ENCODE measurements at regions not wholly inside any gene's neighbourhood (a gene's known extent, or its start where the extent isn't known, plus 50 kb on each side); places are given as distances from the start of the nearest gene placed in this dataset.

DNA sequence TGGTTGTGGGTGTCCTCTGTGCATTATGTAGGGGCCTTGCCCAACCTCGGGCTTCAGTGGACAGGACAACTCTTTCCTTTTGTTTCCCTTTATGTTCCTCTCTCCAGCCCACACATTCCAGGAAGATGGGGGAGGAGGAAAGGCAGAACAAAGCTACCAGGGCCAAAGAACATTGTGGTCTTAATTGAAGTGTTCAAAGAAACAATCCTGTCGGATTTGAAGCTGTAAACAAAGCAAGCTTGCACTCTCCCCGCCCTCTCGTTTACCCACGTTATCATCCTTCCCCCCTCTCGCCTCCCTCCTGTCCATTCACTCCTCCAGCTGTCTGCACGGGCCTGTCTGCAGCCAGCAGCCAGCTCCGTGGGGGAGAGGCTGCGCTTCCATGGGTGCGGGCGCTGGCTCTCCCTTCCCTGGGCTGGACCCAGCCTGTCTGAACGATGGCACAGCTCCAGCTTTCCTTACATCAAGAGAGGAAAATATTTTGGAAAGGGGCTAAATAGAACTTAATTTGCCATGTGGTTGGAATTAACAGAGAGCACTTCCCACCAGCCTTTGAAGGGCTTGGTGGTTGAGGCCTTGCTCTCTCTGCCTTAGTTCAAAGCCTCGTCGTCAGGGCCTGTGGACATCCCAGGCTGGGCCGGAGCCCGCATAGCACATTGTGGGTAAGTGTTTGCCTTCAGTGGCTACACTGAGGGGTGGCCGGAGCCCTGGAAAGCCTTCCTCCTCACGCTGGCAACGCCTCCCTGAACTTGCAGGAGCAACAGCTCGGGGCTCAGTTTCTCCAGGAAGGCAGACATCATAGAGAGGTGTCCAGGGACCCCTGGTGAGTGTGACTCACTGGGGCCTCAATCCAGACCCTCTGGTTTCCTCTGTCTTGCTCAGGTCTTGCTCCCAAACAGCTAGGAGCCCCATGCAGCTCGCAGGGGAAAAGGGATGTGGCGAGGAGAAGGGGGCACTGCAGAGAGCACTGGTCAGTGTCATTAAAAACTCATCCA lies 60.6 kb upstream of the HS6ST1 start (continued):
- TF ChIP-seq RFX3 (CRISPR knock-in tag; IDR thresholded peaks at IDR 0.05): no peak
- no peak for TF ChIP-seq ZNF737 (CRISPR knock-in tag; IDR thresholded peaks at IDR 0.05; ENCODE audit: borderline replicate concordance)
- TF ChIP-seq ZNF530 (CRISPR knock-in tag; IDR thresholded peaks at IDR 0.05; ENCODE audit: low read depth): no peak
- TF ChIP-seq SMAD9 (CRISPR knock-in tag; IDR thresholded peaks at IDR 0.05): no peak
- peak; percentile 60 for TF ChIP-seq MLX (CRISPR knock-in tag; IDR thresholded peaks at IDR 0.05)
- no peak for TF ChIP-seq ZFP36L2 (CRISPR knock-in tag; IDR thresholded peaks at IDR 0.05)
- TF ChIP-seq, protein P1, sequence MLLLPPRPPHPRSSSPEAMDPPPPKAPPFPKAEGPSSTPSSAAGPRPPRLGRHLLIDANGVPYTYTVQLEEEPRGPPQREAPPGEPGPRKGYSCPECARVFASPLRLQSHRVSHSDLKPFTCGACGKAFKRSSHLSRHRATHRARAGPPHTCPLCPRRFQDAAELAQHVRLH (CRISPR knock-in tag; IDR thresholded peaks at IDR 0.05; ENCODE audit: borderline replicate concordance, low read depth): no peak; the same call in 1 of the 2 replicates
- peak; percentile 42 for TF ChIP-seq PRPF4 (IDR thresholded peaks at IDR 0.05; ENCODE audit: low read depth, low read length, poor library complexity, severe bottlenecking)
- no peak for TF ChIP-seq REL (CRISPR knock-in tag; conservative IDR thresholded peaks at IDR 0.05)
- TF ChIP-seq ARHGAP35 (CRISPR knock-in tag; IDR thresholded peaks at IDR 0.05; ENCODE audit: borderline replicate concordance): peak; percentile 74; the same call in 1 of the 2 replicates
- TF ChIP-seq ZNF577 (CRISPR knock-in tag; IDR thresholded peaks at IDR 0.05; ENCODE audit: borderline replicate concordance, low read depth): no peak
- no peak for TF ChIP-seq MIER3 (CRISPR knock-in tag; IDR thresholded peaks at IDR 0.05; ENCODE audit: borderline replicate concordance)
- no peak for TF ChIP-seq PHF5A (CRISPR knock-in tag; IDR thresholded peaks at IDR 0.05; ENCODE audit: low read depth, unreplicated experiment)
- peak; percentile 82; the same call in 1 of the 2 replicates for TF ChIP-seq ZNF746 (CRISPR knock-in tag; IDR thresholded peaks at IDR 0.05)
- TF ChIP-seq NFAT5 (CRISPR knock-in tag; IDR thresholded peaks at IDR 0.05): no peak
- no peak for TF ChIP-seq ZNF430 (CRISPR knock-in tag; IDR thresholded peaks at IDR 0.05)
- no peak for TF ChIP-seq DBP (CRISPR knock-in tag; IDR thresholded peaks at IDR 0.05; ENCODE audit: not compliant biosample characterization)
- no peak for TF ChIP-seq RELA (CRISPR knock-in tag; IDR thresholded peaks at IDR 0.05)
- TF ChIP-seq ZNF605 (CRISPR knock-in tag; IDR thresholded peaks at IDR 0.05): no peak
- no peak for TF ChIP-seq NFE2L1 (CRISPR knock-in tag; IDR thresholded peaks at IDR 0.05; ENCODE audit: borderline replicate concordance)
- TF ChIP-seq, protein P2, sequence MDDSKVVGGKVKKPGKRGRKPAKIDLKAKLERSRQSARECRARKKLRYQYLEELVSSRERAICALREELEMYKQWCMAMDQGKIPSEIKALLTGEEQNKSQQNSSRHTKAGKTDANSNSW (CRISPR knock-in tag; IDR thresholded peaks at IDR 0.05; ENCODE audit: borderline replicate concordance): no peak
- TF ChIP-seq, protein P3, sequence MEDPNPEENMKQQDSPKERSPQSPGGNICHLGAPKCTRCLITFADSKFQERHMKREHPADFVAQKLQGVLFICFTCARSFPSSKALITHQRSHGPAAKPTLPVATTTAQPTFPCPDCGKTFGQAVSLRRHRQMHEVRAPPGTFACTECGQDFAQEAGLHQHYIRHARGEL (CRISPR knock-in tag; IDR thresholded peaks at IDR 0.05): no peak
